K562 (cell line): ENCODE measurements at regions not wholly inside any gene's neighbourhood (a gene's known extent, or its start where the extent isn't known, plus 50 kb on each side); places are given as distances from the start of the nearest gene placed in this dataset.

Source experiments
- ATAC-seq: fragments of 200-7000 bp; cut with Tn5 transposase; 3 replicates; pipeline ENCODE4 v1.9.1; 2020; ENCODE audit warnings: moderate library complexity
- BruUV-seq: library from RNA; stranded (reverse); fragments of 400-500 nt; replicated peaks from 2 replicates; lab custom pipeline; 2021; lab: Mats Ljungman, UMichigan
- CTCF ChIA-PET: fragments of 300-600 bp; formaldehyde crosslinking; extraction: SDS; loops from one replicate; lab custom pipeline; 2021; ENCODE audit warnings: low intra/inter-chr PET ratio; lab: Yijun Ruan, JAX
- POLR2A ChIA-PET: fragments of 300-600, 350-650 bp; sonication (Branson Sonifier 250); formaldehyde crosslinking; extraction: SDS; loops from one replicate; lab custom pipeline; 2021; ENCODE audit warnings: antibody characterized with exemption, inconsistent platforms; lab: Yijun Ruan, JAX
- DNase-seq, 4 experiments: peaks; one replicate each; pipeline versions ENCODE4 v3.0.0 to v3.0.0-alpha.2; 2011 to 2018; ENCODE audit warnings: low spot score in 3 of 4, mixed read lengths in 3 of 4; ENCODE audit errors: extremely low read depth in 1 of 4
- FAIRE-seq: peaks from 2 replicates; lab custom pipeline; 2011; peaks lifted over from hg19 to GRCh38; lab: Jason Lieb, UNC
- H2AFZ ChIP-seq: 2 replicates; pipeline ENCODE4 v1.6.0; 2011; ENCODE audit warnings: low read depth, low read length, control low read depth, inconsistent platforms
- H3K27ac ChIP-seq: fragments of 200-600 bp; 3 replicates; pipeline ENCODE4 v1.8.0; 2011; ENCODE audit warnings: low read depth, mild to moderate bottlenecking, control low read depth, inconsistent platforms, low read length, moderate library complexity, mixed read lengths; ENCODE audit errors: extremely low read depth
- H3K27me3 ChIP-seq, 2 experiments: fragments of 300-600 bp in 1 of 2; 2 replicates in 1 of 2; 3 replicates in 1 of 2; pipeline versions ENCODE4 v1.6.0 to v1.8.0; 2011; ENCODE audit warnings: inconsistent platforms in 2 of 2, low read length in 2 of 2, mild to moderate bottlenecking in 1 of 2, mixed read lengths in 1 of 2, moderate library complexity in 1 of 2; ENCODE audit not compliant: control insufficient read depth in 2 of 2, insufficient read depth in 2 of 2
- H3K36me3 ChIP-seq: fragments of 300-600 bp; 3 replicates; pipeline ENCODE4 v1.8.0; 2011; ENCODE audit warnings: mild to moderate bottlenecking, low read length, inconsistent platforms; ENCODE audit not compliant: control insufficient read depth, insufficient read depth
- H3K4me1 ChIP-seq, 2 experiments: fragments of 200-600 bp in 1 of 2; replicated peaks in 1 of 2; 2 replicates in 1 of 2; 3 replicates in 1 of 2; pipeline versions ENCODE4 v1.5.1 to v1.8.0; 2011; ENCODE audit warnings: inconsistent platforms in 2 of 2, low read length in 2 of 2, mild to moderate bottlenecking in 1 of 2, mixed read lengths in 1 of 2, moderate library complexity in 1 of 2; ENCODE audit not compliant: control insufficient read depth in 2 of 2, insufficient read depth in 2 of 2
- H3K4me2 ChIP-seq: 2 replicates; pipeline ENCODE4 v1.6.1; 2011; ENCODE audit warnings: low read length, control low read depth, inconsistent platforms, mixed read lengths; ENCODE audit not compliant: insufficient read depth
- H3K4me3 ChIP-seq: fragments of 200-600 bp; sonication (generic), shearing (Covaris generic); 2 replicates; pipeline ENCODE4 v1.5.1; 2016; ENCODE audit warnings: control low read depth, inconsistent platforms
- H3K79me2 ChIP-seq: fragments of 200-600 bp; 3 replicates; pipeline ENCODE4 v1.8.0; 2011; ENCODE audit warnings: low read length, inconsistent platforms; ENCODE audit not compliant: control insufficient read depth, insufficient read depth
- H3K9ac ChIP-seq, 2 experiments: 2 replicates each; pipeline versions ENCODE4 v1.6.0 to v1.6.1; 2011; ENCODE audit warnings: low read depth in 2 of 2, low read length in 2 of 2, control low read depth in 1 of 2, inconsistent platforms in 1 of 2, mild to moderate bottlenecking in 1 of 2, mixed read lengths in 1 of 2; ENCODE audit not compliant: insufficient read depth in 1 of 2
- H3K9me1 ChIP-seq: one replicate; pipeline ENCODE4 v1.6.0; 2011; ENCODE audit warnings: inconsistent platforms, mild to moderate bottlenecking, low read length, moderate library complexity; ENCODE audit not compliant: control insufficient read depth, insufficient read depth
- H3K9me3 ChIP-seq: replicated peaks from 2 replicates; pipeline ENCODE4 v1.5.1; 2011; ENCODE audit warnings: low read depth, low read length, inconsistent platforms; ENCODE audit not compliant: control insufficient read depth, insufficient read depth
- H4K20me1 ChIP-seq: replicated peaks from 2 replicates; pipeline ENCODE4 v1.6.1; 2011; ENCODE audit warnings: low read length, inconsistent platforms, mixed read lengths; ENCODE audit not compliant: control insufficient read depth, insufficient read depth
- ARHGAP35 ChIP-seq: fragments of 450-650 bp; IDR thresholded peaks from 2 replicates; pipeline ENCODE4 v1.6.1; 2018; ENCODE audit not compliant: partially characterized antibody
- HMG20A ChIP-seq: fragments of 450-650 bp; formaldehyde crosslinking; conservative IDR thresholded peaks from 2 replicates; pipeline ENCODE4 v1.4.0; 2020; ENCODE audit warnings: mild to moderate bottlenecking, mixed read lengths
- MGA ChIP-seq: fragments of 450-650 bp; IDR thresholded peaks from 2 replicates; pipeline ENCODE4 v1.6.1; 2016; ENCODE audit warnings: mild to moderate bottlenecking, moderate library complexity
- TEAD2 ChIP-seq: fragments of 450-650 bp; IDR thresholded peaks from 2 replicates; pipeline ENCODE4 v1.6.1; 2016; ENCODE audit warnings: missing genetic modification characterization, control low read depth, missing compliant biosample characterization
- ZBTB17 ChIP-seq: fragments of 450-650 bp; formaldehyde crosslinking; IDR thresholded peaks from 2 replicates; pipeline ENCODE4 v1.4.0; 2020; ENCODE audit warnings: mild to moderate bottlenecking
- ZNF12 ChIP-seq: sonication (generic); formaldehyde crosslinking; IDR thresholded peaks from 2 replicates; pipeline ENCODE4 v1.4.0; 2020; ENCODE audit warnings: mild to moderate bottlenecking, missing genetic modification reagents
- ZNF444 ChIP-seq: fragments of 250-450 bp; sonication (Bioruptor Pico); IDR thresholded peaks from 2 replicates; pipeline ENCODE4 v1.4.0; 2020; ENCODE audit warnings: mild to moderate bottlenecking, moderate library complexity
- ZNF445 ChIP-seq: fragments of 250-450 bp; sonication (Bioruptor Pico); IDR thresholded peaks from 2 replicates; pipeline ENCODE4 v1.4.0; 2020; ENCODE audit warnings: low read depth, mild to moderate bottlenecking, moderate library complexity
- ZNF518B ChIP-seq: fragments of 250-450 bp; sonication (Bioruptor Pico); IDR thresholded peaks from 2 replicates; pipeline ENCODE4 v1.5.0; 2021; ENCODE audit warnings: mild to moderate bottlenecking, moderate library complexity
- WGBS: fragments of 100-300 bp; shearing (Covaris generic); methylation state at CpG from one replicate; pipeline ENCODE4 v1.1.6; 2016; ENCODE audit warnings: low coverage, mixed read lengths; ENCODE audit not compliant: insufficient coverage; ENCODE audit errors: missing lambda C conversion rate; 5-methylcytosine and 5-hydroxymethylcytosine counted together
- in situ Hi-C: fragments of 300-500 bp; cut with MboI; formaldehyde crosslinking; loops from 4 replicates; pipeline ENCODE4 v1.15.0; 2018; ENCODE audit warnings: inconsistent platforms, mixed read lengths
- intact Hi-C: fragments of 100-400 bp; cut with micrococcal nuclease; formaldehyde crosslinking; loops from 2 replicates; pipeline ENCODE4 v1.14.2; 2022

DNA sequence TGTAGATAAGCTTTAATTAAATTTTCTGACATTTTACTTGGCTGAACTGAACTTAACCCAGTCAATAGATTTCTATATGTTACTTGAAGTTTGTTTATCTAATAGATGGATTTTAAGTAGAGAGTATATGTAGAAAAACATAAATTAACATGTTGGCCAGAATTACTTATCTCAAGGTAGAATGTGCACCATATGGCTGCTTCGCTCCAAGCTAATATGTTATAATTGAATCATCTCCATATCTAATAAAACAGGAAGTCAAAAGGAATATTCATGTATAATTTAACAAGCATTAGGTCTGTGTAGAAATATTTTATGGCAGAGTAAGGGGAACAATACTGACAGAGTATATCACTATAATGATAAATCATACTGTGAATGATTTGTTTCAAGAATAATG is 650.7 kb upstream of the ALCAM start:
- ATAC-seq (no peak), FAIRE-seq (no peak), DNase-seq (no peak)
- no peaks in the 10 kb centered on the region for H3K36me3 ChIP-seq
- no peaks in the 10 kb centered on the region for H4K20me1 ChIP-seq
- no peak overlapping the region for H3K9ac ChIP-seq
- no TSS peak for BruUV-seq
- no peaks in the 10 kb centered on the region for H3K79me2 ChIP-seq
- no peaks in the 10 kb centered on the region for H3K4me1 ChIP-seq
- 0% methylated on average over 1 of the region's 1 CpG for WGBS
- no peak overlapping the region for H3K27ac ChIP-seq
- H2AFZ ChIP-seq, result no peak overlapping the region
- H3K4me2 ChIP-seq, result no peak overlapping the region
- no peak overlapping the region for H3K4me3 ChIP-seq
- ChIA-PET CTCF (no interaction called here), POLR2A (no interaction called here)
- no peaks in the 10 kb centered on the region for H3K9me1 ChIP-seq
- no peaks in the 10 kb centered on the region for H3K9me3 ChIP-seq
- in situ Hi-C loops (no loop called here), intact Hi-C loops (no loop called here)
- H3K27me3 ChIP-seq, result no peaks in the 10 kb centered on the region
- no peak for TF ChIP-seq ZNF518B
- TF ChIP-seq MGA, result no peak
- no peak for TF ChIP-seq HMG20A (CRISPR knock-in tag)
- TF ChIP-seq ZNF445 (CRISPR knock-in tag), result no peak
- no peak for TF ChIP-seq ZNF12 (CRISPR knock-in tag)
- TF ChIP-seq TEAD2 (tag), result no peak
- no peak for TF ChIP-seq ZNF444 (CRISPR knock-in tag)
- no peak for TF ChIP-seq ARHGAP35
- no peak for TF ChIP-seq ZBTB17 (CRISPR knock-in tag)
